Sigmoid colon (tissue), 6 donors: ENCODE measurements at regions not wholly inside any gene's neighbourhood (a gene's known extent, or its start where the extent isn't known, plus 50 kb on each side); places are given as distances from the start of the nearest gene placed in this dataset.

Experiments
- DNase-seq: peaks from one replicate; pipeline ENCODE4 v3.0.0-alpha.2; 2019
- H3K27ac ChIP-seq, 4 donors: fragments of 200-600 bp; sonication (generic); one replicate each; pipeline ENCODE4 v1.5.1; 2016 to 2019; ENCODE audit warnings: mild to moderate bottlenecking in 1 of 4
- H3K27me3 ChIP-seq, 3 donors: fragments of 200-600 bp; sonication (generic); one replicate each; pipeline ENCODE4 v1.5.1; 2019; ENCODE audit warnings: mild to moderate bottlenecking in 1 of 3
- H3K36me3 ChIP-seq, 4 donors: fragments of 200-600 bp; sonication (generic); one replicate each; pipeline ENCODE4 v1.5.1; 2016 to 2019
- H3K4me1 ChIP-seq, 4 donors: fragments of 200-600 bp; sonication (generic); one replicate each; pipeline ENCODE4 v1.5.1; 2017 to 2019
- H3K4me3 ChIP-seq, 4 donors: fragments of 200-600 bp; sonication (generic); one replicate each; pipeline ENCODE4 v1.5.1; 2017 to 2019; ENCODE audit warnings: mild to moderate bottlenecking in 2 of 4, moderate library complexity in 1 of 4
- H3K9me3 ChIP-seq, 4 donors: fragments of 200-600 bp in 3 of 4; sonication (generic) in 3 of 4; one replicate each; pipeline versions ENCODE4 v1.5.1 to v1.6.1; 2013 to 2019
- CTCF ChIP-seq, 4 experiments: fragments of 450-650 bp in 3 of 4; fragments of 200-600 bp in 1 of 4; IDR thresholded peaks; one replicate each; pipeline ENCODE4 v1.5.1; 2016 to 2019; ENCODE audit warnings: antibody characterized with exemption in 4 of 4, mild to moderate bottlenecking in 3 of 4, moderate library complexity in 2 of 4
- EP300 ChIP-seq, 4 donors: sonication (generic); formaldehyde crosslinking; IDR thresholded peaks; one replicate each; pipeline ENCODE4 v1.6.1; 2017; ENCODE audit warnings: antibody characterized with exemption in 4 of 4
- POLR2A ChIP-seq, 2 donors: fragments of 450-650 bp; IDR thresholded peaks; one replicate each; pipeline ENCODE4 v1.6.1; 2016; ENCODE audit warnings: antibody characterized with exemption in 2 of 2, mild to moderate bottlenecking in 2 of 2, moderate library complexity in 2 of 2
- POLR2AphosphoS5 ChIP-seq, 4 donors: sonication (generic); formaldehyde crosslinking; IDR thresholded peaks; one replicate each; pipeline ENCODE4 v1.6.1; 2017; ENCODE audit warnings: antibody characterized with exemption in 4 of 4
- WGBS, 2 donors: extraction: QIAGEN DNeasy Blood & Tissue Kit; methylation state at CpG; one replicate each; pipeline ENCODE4 v1.1.7; 2013; 5-methylcytosine and 5-hydroxymethylcytosine counted together
- intact Hi-C: fragments of 100-400 bp; cut with DNase I; formaldehyde crosslinking; loops from one replicate; pipeline ENCODE4 v1.15.1; 2023
- donor health status: healthy with polysubstance abuse.
- donor health status: healthy.

GRCh38 chr21:14712121-14712715, 166.1 kb upstream of the SAMSN1 start:
- Histone ChIP-seq H3K4me1 (no peaks in the 10 kb centered on the region), H3K27ac (no peak overlapping the region), H3K4me3 (no peak overlapping the region), H3K27me3 (no peaks in the 10 kb centered on the region), H3K9me3 (peaks cover 0 to 2% (median 0%) of the 10 kb centered on the region in 4 donors), H3K36me3 (no peaks in the 10 kb centered on the region)
- DNase-seq: no peak
- intact Hi-C loops: no loop called here
- WGBS, 2 donors: 91 to 92% methylated on average over 1 of the region's 1 CpG
- TF ChIP-seq POLR2A (IDR thresholded peaks at IDR 0.05): no peak
- TF ChIP-seq EP300 (IDR thresholded peaks at IDR 0.05): no peak
- TF ChIP-seq POLR2AphosphoS5 (IDR thresholded peaks at IDR 0.05): no peak
- no peak for TF ChIP-seq CTCF (IDR thresholded peaks at IDR 0.05)

- no peaks in the 10 kb centered on the region for H3K36me3 ChIP-seq
Observed at GRCh38 chr21:14711287-14711686, 165.2 kb upstream of the SAMSN1 start.

GRCh38 chr21:14707511-14708020, 161.5 kb upstream of the SAMSN1 start:
- Histone ChIP-seq H3K4me3 (no peak overlapping the region), H3K27ac (no peak overlapping the region), H3K9me3 (peaks cover 0 to 2% (median 0%) of the 10 kb centered on the region in 4 donors), H3K27me3 (no peaks in the 10 kb centered on the region), H3K4me1 (no peaks in the 10 kb centered on the region), H3K36me3 (no peaks in the 10 kb centered on the region)
- 63 to 70% methylated on average over 2 of the region's 2 CpGs for WGBS, 2 donors
- TF ChIP-seq CTCF (IDR thresholded peaks at IDR 0.05): no peak
- no peak for TF ChIP-seq POLR2A (IDR thresholded peaks at IDR 0.05)
- no peak for TF ChIP-seq EP300 (IDR thresholded peaks at IDR 0.05)
- TF ChIP-seq POLR2AphosphoS5 (IDR thresholded peaks at IDR 0.05): no peak
- DNase-seq: no peak
- intact Hi-C loops: no loop called here

More at GRCh38 chr21:14711287-14711686, 165.2 kb upstream of the SAMSN1 start:
- Histone ChIP-seq H3K4me3 (no peak overlapping the region), H3K27ac (no peak overlapping the region), H3K9me3 (peaks cover 0 to 2% (median 0%) of the 10 kb centered on the region in 4 donors), H3K4me1 (no peaks in the 10 kb centered on the region), H3K27me3 (no peaks in the 10 kb centered on the region)
- no peak for DNase-seq
- intact Hi-C loops: no loop called here
- WGBS, 2 donors: 87 to 92% methylated on average over 1 of the region's 1 CpG
- TF ChIP-seq POLR2A (IDR thresholded peaks at IDR 0.05) (no peak), EP300 (IDR thresholded peaks at IDR 0.05) (no peak), POLR2AphosphoS5 (IDR thresholded peaks at IDR 0.05) (no peak), CTCF (IDR thresholded peaks at IDR 0.05) (no peak)

- no peak for DNase-seq
- TF ChIP-seq EP300 (IDR thresholded peaks at IDR 0.05): no peak
- no peak for TF ChIP-seq POLR2A (IDR thresholded peaks at IDR 0.05)
- no peak for TF ChIP-seq POLR2AphosphoS5 (IDR thresholded peaks at IDR 0.05)
- Histone ChIP-seq H3K27ac (no peak overlapping the region), H3K27me3 (no peaks in the 10 kb centered on the region), H3K4me1 (no peaks in the 10 kb centered on the region), H3K4me3 (no peak overlapping the region), H3K36me3 (no peaks in the 10 kb centered on the region), H3K9me3 (no peaks in the 10 kb centered on the region)
- intact Hi-C loops: no loop called here
- 25 to 53% methylated on average over 7 of the region's 7 CpGs for WGBS, 2 donors
Observed at GRCh38 chr21:14706712-14707510, 160.8 kb upstream of the SAMSN1 start.
